Activated CD4-positive, CD25-positive, alpha-beta regulatory T cell treated with anti-CD3 and anti-CD28 coated beads, Interleukin-2, amount 50 U/mL, for 24 hours (primary cell): ENCODE measurements at regions not wholly inside any gene's neighbourhood (a gene's known extent, or its start where the extent isn't known, plus 50 kb on each side); places are given as distances from the start of the nearest gene placed in this dataset.

Experiments used
- ATAC-seq, 2 donors: fragments of 150-1000 bp; cut with Tn5 transposase; one replicate each; pipeline ENCODE4 v1.10.0; 2021; ENCODE audit warnings: mild to moderate bottlenecking in 1 of 2, moderate library complexity in 1 of 2

DNA sequence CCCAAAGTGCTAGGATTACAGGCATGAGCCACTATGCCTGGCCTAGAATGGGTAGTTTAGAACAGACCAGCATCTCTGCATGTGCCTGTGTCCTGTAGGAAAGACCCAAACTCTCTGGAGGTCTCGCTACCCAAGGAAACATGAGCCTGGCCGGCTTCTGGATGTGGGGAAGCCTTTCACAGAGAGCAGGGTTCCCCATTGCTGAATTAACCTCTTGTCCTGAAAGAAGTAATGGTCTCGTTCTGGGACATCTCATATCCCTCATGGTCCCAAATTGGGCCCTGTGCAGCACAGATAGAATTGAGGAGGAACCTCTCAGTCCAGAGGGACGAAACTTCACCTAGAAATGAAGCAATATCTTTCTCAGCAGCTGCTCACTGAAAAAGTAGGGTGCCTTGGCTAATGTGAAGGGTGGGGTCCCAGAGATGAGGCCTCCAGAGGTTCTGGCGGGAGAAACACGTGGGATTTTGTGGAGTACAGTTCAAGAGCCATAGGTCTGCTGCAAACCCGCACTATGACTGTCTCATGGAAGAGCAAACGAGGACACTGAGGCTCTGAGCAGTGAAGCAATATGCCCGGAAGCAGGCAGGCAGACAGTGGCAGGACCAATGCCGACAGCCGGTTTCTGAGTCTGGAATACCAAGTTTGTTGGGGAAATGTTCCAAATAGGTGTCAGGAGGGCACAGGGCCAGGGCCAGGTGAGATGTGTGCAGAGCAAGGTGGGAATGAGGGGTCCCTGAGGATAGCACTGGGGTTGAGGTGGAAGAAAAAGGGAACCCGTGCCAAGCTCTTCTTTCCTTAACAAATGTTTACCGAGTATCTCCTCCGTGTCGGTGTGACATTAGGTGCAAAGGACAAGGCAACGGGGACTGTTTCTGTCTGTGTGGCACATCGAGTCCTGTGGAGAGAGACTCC lies 121.0 kb upstream of the TWIST2 start:
- ATAC-seq, result no peak

GRCh38 chr2:238727585-238728329 lies 120.1 kb upstream of the TWIST2 start:
- no peak for ATAC-seq

DNA sequence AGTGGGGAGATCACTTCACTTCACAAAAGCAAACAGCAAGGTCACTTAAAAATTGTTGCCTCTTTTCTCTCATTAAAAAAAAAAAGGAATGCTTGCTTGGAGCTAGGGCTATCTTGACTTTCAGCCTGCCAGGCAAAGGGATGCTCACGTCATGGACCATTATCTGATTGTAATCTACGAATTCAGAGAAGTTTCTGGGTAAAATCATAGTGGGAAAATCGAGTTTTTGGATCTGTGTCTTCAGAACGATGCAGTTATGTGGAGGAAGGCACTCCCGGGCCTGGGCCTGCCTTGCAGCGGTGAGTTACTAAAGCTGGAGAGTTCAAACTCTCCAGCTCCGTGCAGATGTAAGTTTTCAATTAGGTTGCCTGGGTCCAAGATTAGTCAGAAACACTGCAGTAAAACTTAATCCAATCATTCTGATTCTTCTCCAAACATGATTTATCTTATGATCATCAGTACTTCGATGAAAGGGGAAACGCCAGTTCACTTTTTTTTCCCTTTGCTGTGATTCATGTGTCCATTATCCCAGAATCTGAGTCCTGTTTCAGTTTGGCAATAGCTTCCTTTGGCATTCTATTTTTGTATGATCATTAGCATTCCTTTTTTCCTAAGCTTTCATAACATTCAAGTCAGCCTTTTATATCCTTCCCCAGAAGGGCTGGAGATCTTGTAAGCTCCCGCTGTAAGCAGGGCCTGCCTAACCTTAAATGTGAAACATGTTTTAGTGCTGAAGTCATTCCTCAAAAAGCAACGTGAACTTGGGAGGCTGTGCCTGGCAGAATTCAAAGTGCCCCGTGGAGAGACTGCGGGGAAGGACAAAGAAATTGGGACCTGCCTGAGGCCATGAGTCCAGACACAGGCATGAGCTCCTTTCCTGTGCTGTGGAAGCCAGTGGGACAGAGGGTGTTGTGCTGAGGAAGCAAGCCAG lies 119.3 kb upstream of the TWIST2 start:
- ATAC-seq, result no peak

- no peak for ATAC-seq
These were observed 118.5 kb upstream of the TWIST2 start for GRCh38 chr2:238729261-238729935.

GRCh38 chr2:238730001-238730669 lies 117.8 kb upstream of the TWIST2 start:
- ATAC-seq, result no peak

- ATAC-seq, result no peak
These were observed 117.0 kb upstream of the TWIST2 start for GRCh38 chr2:238730881-238731280.

DNA sequence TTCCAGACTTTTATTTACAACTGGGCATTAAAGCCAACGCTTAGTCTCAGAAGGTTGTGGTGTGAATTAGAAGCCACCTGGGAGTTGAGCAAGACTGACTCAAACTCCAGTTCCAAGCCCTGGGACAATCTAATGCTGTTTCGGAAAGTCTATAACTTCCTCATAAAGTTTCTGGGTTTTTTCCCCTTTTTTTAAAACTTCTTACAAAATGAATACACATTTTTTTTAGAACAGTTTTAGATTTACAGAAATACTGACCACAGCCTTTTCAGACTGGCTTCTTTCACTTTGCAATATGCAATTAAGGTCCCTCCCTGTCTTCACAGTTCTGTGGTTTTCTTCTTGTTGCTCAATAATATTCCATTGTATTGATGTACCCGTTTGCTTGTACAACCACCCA lies 115.9 kb upstream of the TWIST2 start:
- ATAC-seq, result no peak

- ATAC-seq, result no peak
These were observed 109.0 kb upstream of the TWIST2 start for GRCh38 chr2:238738917-238739316.

- ATAC-seq, result no peak
These were observed 108.2 kb upstream of the TWIST2 start for GRCh38 chr2:238739668-238740067.

GRCh38 chr2:238741277-238741676 lies 106.6 kb upstream of the TWIST2 start:
- no peak for ATAC-seq

DNA sequence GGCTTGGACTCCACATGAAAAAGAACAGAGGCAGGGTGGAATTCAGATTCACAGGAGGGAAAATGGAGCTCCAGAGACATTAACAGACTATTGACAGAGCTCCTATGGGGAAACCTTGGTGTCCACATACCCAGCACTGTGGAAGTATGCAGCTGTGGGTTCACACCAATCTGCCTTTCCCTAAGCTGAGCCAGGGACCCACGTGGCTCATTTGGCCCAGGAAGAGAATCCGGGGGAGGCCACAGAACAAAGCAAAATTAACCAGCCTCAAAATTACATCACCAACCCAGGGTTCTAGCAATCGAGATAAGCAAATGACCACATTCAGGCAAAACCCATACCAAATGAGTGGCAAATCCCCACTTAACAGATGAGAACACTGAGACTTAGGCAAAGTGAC lies 105.8 kb upstream of the TWIST2 start:
- ATAC-seq, result no peak

DNA sequence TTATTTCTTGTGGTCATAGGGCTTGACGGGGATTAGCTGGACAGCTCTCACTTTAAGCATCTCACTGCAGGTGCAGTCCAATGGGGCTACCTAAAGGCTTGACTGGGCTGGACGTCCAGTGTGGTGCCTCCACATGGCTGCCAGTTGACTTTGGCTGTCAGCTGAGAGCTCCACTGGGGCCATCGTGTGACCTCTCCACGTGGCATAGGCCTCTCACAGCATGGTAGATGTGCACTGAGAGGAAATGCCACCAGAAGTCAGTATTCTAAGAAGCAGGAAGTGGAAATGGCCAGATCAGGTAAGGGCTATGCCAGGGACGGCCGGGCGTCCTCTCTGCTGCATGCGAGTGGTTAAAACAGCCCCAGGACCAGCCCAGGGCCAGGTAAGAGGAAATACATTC lies 105.2 kb upstream of the TWIST2 start:
- no peak for ATAC-seq

DNA sequence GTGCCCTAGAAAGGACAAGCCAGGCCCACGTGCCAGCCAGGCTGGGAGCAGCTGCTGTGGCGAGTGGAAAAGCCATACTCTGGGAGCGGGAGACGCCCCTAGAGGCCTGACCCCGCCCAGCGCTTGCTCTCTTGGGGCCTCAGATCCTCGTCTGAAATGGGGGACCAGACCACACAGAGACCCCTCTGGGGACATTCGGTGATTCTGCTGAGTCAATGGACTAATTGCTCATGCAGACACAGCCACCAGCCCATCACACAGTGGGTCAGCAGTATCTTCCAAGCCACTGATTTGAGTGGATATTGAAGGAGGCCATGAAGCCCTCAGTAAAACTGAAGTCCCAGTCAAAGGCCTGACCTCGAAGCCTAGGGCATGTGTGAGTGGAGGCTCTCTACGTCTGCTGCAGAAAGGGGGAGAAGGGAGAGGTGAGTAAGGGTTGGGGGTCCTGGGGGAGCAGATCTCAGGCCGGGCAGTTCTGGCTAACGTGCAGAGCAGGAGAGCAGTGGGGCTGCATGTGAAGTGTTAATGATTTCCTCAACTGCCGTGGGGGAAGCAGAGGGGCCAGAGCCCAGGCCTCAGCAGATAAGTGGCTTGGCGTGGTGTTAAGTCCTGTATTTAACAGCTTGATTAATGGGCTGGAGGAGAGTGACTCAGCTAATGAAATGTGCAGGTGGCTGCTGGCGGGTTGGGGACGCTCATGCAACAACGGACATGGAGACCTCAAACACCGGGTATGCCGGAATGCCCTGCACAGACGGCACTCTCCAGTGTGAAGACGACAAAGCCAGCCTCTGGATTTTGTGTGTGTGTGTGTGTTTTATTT lies 104.4 kb upstream of the TWIST2 start:
- no peak for ATAC-seq

- no peak for ATAC-seq
These were observed 102.9 kb upstream of the TWIST2 start for GRCh38 chr2:238744951-238745350.

DNA sequence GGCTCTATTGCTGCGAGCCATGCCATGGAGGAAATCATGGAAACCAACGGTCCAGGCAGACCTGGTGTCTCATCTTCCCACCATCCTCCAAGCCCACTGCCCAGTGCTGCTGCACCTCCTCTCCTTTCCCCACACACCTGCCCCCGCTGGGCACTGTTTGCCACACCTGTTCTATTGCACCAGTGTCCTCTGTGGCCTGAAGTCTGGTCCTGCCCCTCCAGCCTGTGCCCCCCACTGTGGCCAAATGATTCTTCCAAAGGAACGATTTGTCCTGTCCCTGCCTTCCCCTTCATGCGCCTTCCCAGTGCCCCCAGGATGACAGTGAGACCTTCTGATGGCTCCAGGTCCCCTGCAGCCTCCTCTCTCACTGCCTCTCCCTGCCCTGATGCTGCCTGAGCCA lies 101.9 kb upstream of the TWIST2 start:
- no peak for ATAC-seq

- ATAC-seq, result no peak
These were observed 100.8 kb upstream of the TWIST2 start for GRCh38 chr2:238747114-238747513.

GRCh38 chr2:238747557-238747956 lies 100.3 kb upstream of the TWIST2 start:
- no peak for ATAC-seq

GRCh38 chr2:238750212-238750904 lies 97.5 kb upstream of the TWIST2 start:
- ATAC-seq, result no peak

- ATAC-seq, result no peak
These were observed 93.6 kb upstream of the TWIST2 start for GRCh38 chr2:238754259-238754658.

- no peak for ATAC-seq
These were observed 86.0 kb upstream of the TWIST2 start for GRCh38 chr2:238761868-238762267.
